T-cell (primary cell): ENCODE measurements at regions not wholly inside any gene's neighbourhood (a gene's known extent, or its start where the extent isn't known, plus 50 kb on each side); places are given as distances from the start of the nearest gene placed in this dataset.

Experiments
- ATAC-seq, 4 experiments: fragments of 200-7000 bp in 3 of 4; fragments of 150-1000 bp in 1 of 4; cut with Tn5 transposase; replicated peaks in 1 of 4; 1 replicate in 3 of 4; 2 replicates in 1 of 4; pipeline ENCODE4 v1.10.0; 2021; ENCODE audit warnings: moderate library complexity in 3 of 4, mild to moderate bottlenecking in 2 of 4, moderate number of reproducible peaks in 1 of 4
- CTCF ChIA-PET, 2 donors: fragments of 300-600 bp; sonication (Branson Sonifier 250); formaldehyde crosslinking; loops; one replicate each; lab custom pipeline; 2022; ENCODE audit warnings: antibody characterized with exemption in 2 of 2; lab: Charles Lee
- POLR2A ChIA-PET, 2 donors: fragments of 300-600 bp; sonication (Branson Sonifier 250); formaldehyde crosslinking; loops; one replicate each; lab custom pipeline; 2022; ENCODE audit warnings: antibody characterized with exemption in 2 of 2; lab: Charles Lee
- DNase-seq, 35 experiments: peaks; one replicate each; pipeline versions ENCODE4 v3.0.0 to v3.0.0-alpha.2; 2013 to 2023
- H3K27ac ChIP-seq: one replicate; pipeline ENCODE4 v1.5.1; 2013; ENCODE audit warnings: low read length
- H3K27me3 ChIP-seq, 2 experiments: replicated peaks in 1 of 2; 1 replicate in 1 of 2; 2 replicates in 1 of 2; pipeline versions ENCODE4 v1.6.1 to v1.7.0; 2013; ENCODE audit warnings: low read length in 1 of 2, mixed read lengths in 1 of 2; ENCODE audit not compliant: control insufficient read depth in 2 of 2, insufficient read depth in 2 of 2; ENCODE audit errors: extremely low read depth in 1 of 2
- H3K36me3 ChIP-seq, 2 donors: 1 replicate in 1 of 2; 2 replicates in 1 of 2; pipeline versions ENCODE4 v1.6.1 to v1.7.0; 2013; ENCODE audit warnings: low read length in 1 of 2; ENCODE audit not compliant: control insufficient read depth in 2 of 2, insufficient read depth in 1 of 2; ENCODE audit errors: extremely low read depth in 1 of 2
- H3K4me1 ChIP-seq, 2 experiments: 1 replicate in 1 of 2; 2 replicates in 1 of 2; pipeline versions ENCODE4 v1.6.1 to v1.7.0; 2013; ENCODE audit warnings: low read length in 2 of 2, mixed read lengths in 1 of 2; ENCODE audit not compliant: insufficient read depth in 2 of 2, control insufficient read depth in 1 of 2; ENCODE audit errors: extremely low read depth in 1 of 2
- H3K4me3 ChIP-seq, 2 donors: 1 replicate in 1 of 2; 2 replicates in 1 of 2; pipeline versions ENCODE4 v1.5.1 to v1.7.0; 2013; ENCODE audit warnings: mild to moderate bottlenecking in 2 of 2, low read length in 1 of 2, moderate library complexity in 1 of 2; ENCODE audit not compliant: control insufficient read depth in 1 of 2; ENCODE audit errors: extremely low read depth in 1 of 2
- H3K9me3 ChIP-seq: 2 replicates; pipeline ENCODE4 v1.7.0; 2013
- H3K27ac Mint-ChIP-seq, 2 donors: one replicate each; pipeline ENCODE4 v1.8.0; 2020 to 2021; ENCODE audit warnings: mild to moderate bottlenecking in 2 of 2, mixed read lengths in 2 of 2
- H3K27me3 Mint-ChIP-seq, 2 donors: one replicate each; pipeline ENCODE4 v1.8.0; 2021 to 2022; ENCODE audit warnings: mixed read lengths in 2 of 2
- H3K36me3 Mint-ChIP-seq: one replicate; pipeline ENCODE4 v1.8.0; 2021; ENCODE audit warnings: mixed read lengths
- H3K4me1 Mint-ChIP-seq, 3 donors: one replicate each; pipeline ENCODE4 v1.8.0; 2020 to 2022; ENCODE audit warnings: mixed read lengths in 3 of 3, mild to moderate bottlenecking in 1 of 3
- H3K4me3 Mint-ChIP-seq, 3 donors: one replicate each; pipeline ENCODE4 v1.8.0; 2020 to 2022; ENCODE audit warnings: mild to moderate bottlenecking in 3 of 3, mixed read lengths in 3 of 3, moderate library complexity in 3 of 3
- H3K9me3 Mint-ChIP-seq, 3 donors: one replicate each; pipeline ENCODE4 v1.8.0; 2020 to 2022; ENCODE audit warnings: mixed read lengths in 3 of 3
- WGBS: methylation state at CpG from one replicate; pipeline ENCODE4 v1.1.5; 2013; ENCODE audit warnings: missing lambda C conversion rate; ENCODE audit not compliant: insufficient coverage; 5-methylcytosine and 5-hydroxymethylcytosine counted together

- 100% methylated on average over 1 of the region's 1 CpG for WGBS
- H3K27ac Mint-ChIP-seq: no peak overlapping the region
- H3K36me3 Mint-ChIP-seq: no peaks in the 10 kb centered on the region
- peaks cover 7 to 25% of the 10 kb centered on the region in 2 donors for H3K27me3 Mint-ChIP-seq
- ATAC-seq: no peak
- peaks cover 10 to 20% (median 16%) of the 10 kb centered on the region in 3 donors for H3K9me3 Mint-ChIP-seq
- no peaks in the 10 kb centered on the region for H3K4me1 ChIP-seq
- CTCF ChIA-PET: no interaction called here
- no peak overlapping the region for H3K27ac ChIP-seq
- no peaks in the 10 kb centered on the region for H3K36me3 ChIP-seq
- no peaks in the 10 kb centered on the region for H3K4me1 Mint-ChIP-seq
- DNase-seq: no peak
- H3K27me3 ChIP-seq: peaks cover 0 to 3% of the 10 kb centered on the region in 2 experiments
- no peak overlapping the region for H3K4me3 Mint-ChIP-seq
- POLR2A ChIA-PET: no interaction called here
- H3K4me3 ChIP-seq: no peak overlapping the region
- no peaks in the 10 kb centered on the region for H3K9me3 ChIP-seq
These were observed 251.2 kb upstream of the MOCS1 start for GRCh38 chr6:40185486-40185885.

GRCh38 chr6:40183902-40184301, 249.6 kb upstream of the MOCS1 start:
- CTCF ChIA-PET: no interaction called here
- 93% methylated on average over 3 of the region's 4 CpGs for WGBS
- POLR2A ChIA-PET: no interaction called here
- H3K9me3 ChIP-seq: no peaks in the 10 kb centered on the region
- Mint-ChIP-seq H3K27ac (no peak overlapping the region), H3K9me3 (peaks cover 10 to 20% (median 16%) of the 10 kb centered on the region in 3 donors), H3K27me3 (peaks cover 12 to 29% of the 10 kb centered on the region in 2 donors), H3K4me3 (no peak overlapping the region), H3K4me1 (no peaks in the 10 kb centered on the region), H3K36me3 (no peaks in the 10 kb centered on the region)
- no peak for ATAC-seq
- DNase-seq: no peak
- H3K27ac ChIP-seq: no peak overlapping the region
- no peaks in the 10 kb centered on the region for H3K4me1 ChIP-seq
- H3K4me3 ChIP-seq: no peak overlapping the region
- H3K27me3 ChIP-seq: peaks cover 0 to 3% of the 10 kb centered on the region in 2 experiments
- no peaks in the 10 kb centered on the region for H3K36me3 ChIP-seq

- DNase-seq (no peak), ATAC-seq (no peak)
- ChIA-PET CTCF (no interaction called here), POLR2A (no interaction called here)
- no peaks in the 10 kb centered on the region for H3K36me3 Mint-ChIP-seq
- H3K27me3 Mint-ChIP-seq: peaks cover 19 to 25% of the 10 kb centered on the region in 2 donors
- H3K4me3 Mint-ChIP-seq: no peak overlapping the region
- no CpG with 5 or more reads among the region's 1 CpG for WGBS
- Histone ChIP-seq H3K27me3 (peaks cover 0 to 3% of the 10 kb centered on the region in 2 experiments), H3K4me3 (no peak overlapping the region), H3K9me3 (no peaks in the 10 kb centered on the region), H3K36me3 (no peaks in the 10 kb centered on the region), H3K27ac (no peak overlapping the region), H3K4me1 (no peaks in the 10 kb centered on the region)
- H3K27ac Mint-ChIP-seq: no peak overlapping the region
- peaks cover 10 to 18% (median 16%) of the 10 kb centered on the region in 3 donors for H3K9me3 Mint-ChIP-seq
- H3K4me1 Mint-ChIP-seq: no peaks in the 10 kb centered on the region
These were observed 247.1 kb upstream of the MOCS1 start for GRCh38 chr6:40181367-40181766.

- Mint-ChIP-seq H3K36me3 (no peaks in the 10 kb centered on the region), H3K27me3 (peaks cover 21 to 24% of the 10 kb centered on the region in 2 donors), H3K4me3 (no peak overlapping the region), H3K4me1 (no peaks in the 10 kb centered on the region), H3K27ac (no peak overlapping the region), H3K9me3 (peaks cover 10 to 18% (median 16%) of the 10 kb centered on the region in 3 donors)
- DNase-seq (no peak), ATAC-seq (no peak)
- H3K4me1 ChIP-seq: no peaks in the 10 kb centered on the region
- CTCF ChIA-PET: no interaction called here
- POLR2A ChIA-PET: no interaction called here
- no peaks in the 10 kb centered on the region for H3K27me3 ChIP-seq
- H3K27ac ChIP-seq: no peak overlapping the region
- no peak overlapping the region for H3K4me3 ChIP-seq
- H3K9me3 ChIP-seq: no peaks in the 10 kb centered on the region
- no CpG with 5 or more reads among the region's 3 CpGs for WGBS
- no peaks in the 10 kb centered on the region for H3K36me3 ChIP-seq
These were observed 246.0 kb upstream of the MOCS1 start for GRCh38 chr6:40180271-40180670.

- H3K4me3 ChIP-seq: no peak overlapping the region
- Mint-ChIP-seq H3K27me3 (peaks cover 21 to 24% of the 10 kb centered on the region in 2 donors), H3K9me3 (peaks cover 10 to 16% (median 14%) of the 10 kb centered on the region in 3 donors), H3K4me3 (no peak overlapping the region), H3K36me3 (no peaks in the 10 kb centered on the region), H3K4me1 (no peaks in the 10 kb centered on the region), H3K27ac (no peak overlapping the region)
- no peaks in the 10 kb centered on the region for H3K9me3 ChIP-seq
- no peaks in the 10 kb centered on the region for H3K27me3 ChIP-seq
- WGBS: no CpG with 5 or more reads among the region's 1 CpG
- CTCF ChIA-PET: no interaction called here
- no peaks in the 10 kb centered on the region for H3K36me3 ChIP-seq
- POLR2A ChIA-PET: no interaction called here
- no peak for ATAC-seq
- no peaks in the 10 kb centered on the region for H3K4me1 ChIP-seq
- no peak for DNase-seq
- no peak overlapping the region for H3K27ac ChIP-seq
These were observed 245.2 kb upstream of the MOCS1 start for GRCh38 chr6:40179496-40179895.

- Histone ChIP-seq H3K27ac (no peak overlapping the region), H3K4me3 (no peak overlapping the region), H3K4me1 (no peaks in the 10 kb centered on the region), H3K27me3 (no peaks in the 10 kb centered on the region), H3K36me3 (no peaks in the 10 kb centered on the region), H3K9me3 (no peaks in the 10 kb centered on the region)
- ChIA-PET POLR2A (no interaction called here), CTCF (no interaction called here)
- no peaks in the 10 kb centered on the region for H3K36me3 Mint-ChIP-seq
- DNase-seq (no peak), ATAC-seq (no peak)
- H3K27ac Mint-ChIP-seq: no peak overlapping the region
- H3K4me1 Mint-ChIP-seq: no peaks in the 10 kb centered on the region
- H3K9me3 Mint-ChIP-seq: peaks cover 0 to 3% (median 0%) of the 10 kb centered on the region in 3 donors
- H3K4me3 Mint-ChIP-seq: no peak overlapping the region
- no CpG with 5 or more reads among the region's 1 CpG for WGBS
- H3K27me3 Mint-ChIP-seq: peaks cover 21% of the 10 kb centered on the region in 2 donors
These were observed 243.3 kb upstream of the MOCS1 start for GRCh38 chr6:40177598-40177997.

GRCh38 chr6:40176152-40176551, 241.9 kb upstream of the MOCS1 start:
- Mint-ChIP-seq H3K4me1 (no peaks in the 10 kb centered on the region), H3K36me3 (no peaks in the 10 kb centered on the region), H3K27ac (no peak overlapping the region), H3K27me3 (peaks cover 21 to 28% of the 10 kb centered on the region in 2 donors), H3K9me3 (no peaks in the 10 kb centered on the region), H3K4me3 (no peak overlapping the region)
- H3K27me3 ChIP-seq: no peaks in the 10 kb centered on the region
- H3K9me3 ChIP-seq: no peaks in the 10 kb centered on the region
- no peak overlapping the region for H3K4me3 ChIP-seq
- POLR2A ChIA-PET: no interaction called here
- H3K27ac ChIP-seq: no peak overlapping the region
- WGBS: 44% methylated on average over 3 of the region's 5 CpGs
- DNase-seq (no peak), ATAC-seq (no peak)
- no peaks in the 10 kb centered on the region for H3K4me1 ChIP-seq
- CTCF ChIA-PET: no interaction called here
- no peaks in the 10 kb centered on the region for H3K36me3 ChIP-seq
